Upper lobe of right lung (tissue), 1 donor: ENCODE measurements at regions not wholly inside any gene's neighbourhood (a gene's known extent, or its start where the extent isn't known, plus 50 kb on each side); places are given as distances from the start of the nearest gene placed in this dataset.
"Not testable (repeated sequence)": the region's sequence is repeated elsewhere in the genome, so short reads cannot be mapped to it uniquely, and the experiment has no call there.

ENCODE experiments used
- ATAC-seq: fragments of 200-7000 bp; cut with Tn5 transposase; one replicate; pipeline ENCODE4 v1.9.1; 2020; ENCODE audit warnings: mild to moderate bottlenecking, moderate library complexity
- DNase-seq: peaks from one replicate; pipeline ENCODE4 v3.0.0-alpha.2; 2020
- H3K27ac ChIP-seq: fragments of 200-600 bp; one replicate; pipeline ENCODE4 v1.8.0; 2022
- H3K27me3 ChIP-seq: fragments of 200-600 bp; one replicate; pipeline ENCODE4 v1.8.0; 2022; ENCODE audit warnings: mild to moderate bottlenecking
- H3K36me3 ChIP-seq: fragments of 200-600 bp; one replicate; pipeline ENCODE4 v1.8.0; 2022
- H3K4me1 ChIP-seq: fragments of 200-600 bp; one replicate; pipeline ENCODE4 v1.8.0; 2022
- H3K4me3 ChIP-seq: fragments of 200-600 bp; one replicate; pipeline ENCODE4 v1.8.0; 2022; ENCODE audit warnings: mild to moderate bottlenecking
- H3K9me3 ChIP-seq: fragments of 200-600 bp; one replicate; pipeline ENCODE4 v1.8.0; 2022
- CTCF ChIP-seq: fragments of 200-600 bp; IDR thresholded peaks from one replicate; pipeline ENCODE4 v1.8.0; 2022; ENCODE audit warnings: antibody characterized with exemption
- intact Hi-C: fragments of 100-400 bp; cut with DNase I; formaldehyde crosslinking; loops from one replicate; pipeline ENCODE4 v1.11.0; 2022
- donor health status: DM: no; HTN: yes; CAD: no; lungs with severe emphysema.

GRCh38 chr10:117804470-117805011 lies 242.2 kb downstream of the RAB11FIP2 start:
- intact Hi-C loops = no loop called here
- Histone ChIP-seq H3K36me3 (no peaks in the 10 kb centered on the region), H3K4me1 (no peaks in the 10 kb centered on the region), H3K27me3 (no peaks in the 10 kb centered on the region), H3K27ac (no peak overlapping the region), H3K4me3 (no peak overlapping the region), H3K9me3 (no peaks in the 10 kb centered on the region)
- DNase-seq = peak; percentile 69
- TF ChIP-seq CTCF = no peak
- ATAC-seq = peak; percentile 79

GRCh38 chr10:117805139-117805538 lies 241.6 kb downstream of the RAB11FIP2 start:
- intact Hi-C loops = no loop called here
- DNase-seq (no peak), ATAC-seq (no peak)
- Histone ChIP-seq H3K36me3 (no peaks in the 10 kb centered on the region), H3K4me1 (no peaks in the 10 kb centered on the region), H3K9me3 (no peaks in the 10 kb centered on the region), H3K27me3 (no peaks in the 10 kb centered on the region), H3K4me3 (no peak overlapping the region), H3K27ac (no peak overlapping the region)
- no peak for TF ChIP-seq CTCF

- Histone ChIP-seq H3K4me3 (no peak overlapping the region), H3K36me3 (no peaks in the 10 kb centered on the region), H3K27ac (no peak overlapping the region), H3K9me3 (no peaks in the 10 kb centered on the region), H3K27me3 (no peaks in the 10 kb centered on the region), H3K4me1 (no peaks in the 10 kb centered on the region)
- no peak for TF ChIP-seq CTCF
- ATAC-seq = no peak
- intact Hi-C loops = no loop called here
- no peak for DNase-seq
Observed at GRCh38 chr10:117807441-117807840, 239.3 kb downstream of the RAB11FIP2 start.

- H3K4me1 ChIP-seq, H3K9me3 ChIP-seq, H3K27ac ChIP-seq, intact Hi-C loops, H3K4me3 ChIP-seq, H3K36me3 ChIP-seq, DNase-seq, ATAC-seq, H3K27me3 ChIP-seq: not testable (repeated sequence)
Observed at GRCh38 chr10:117815816-117816215, 230.9 kb downstream of the RAB11FIP2 start.

- no peaks in the 10 kb centered on the region for H3K9me3 ChIP-seq
- peaks cover 10% of the 10 kb centered on the region for H3K27me3 ChIP-seq
- DNase-seq (no peak), ATAC-seq (no peak)
- no peaks in the 10 kb centered on the region for H3K4me1 ChIP-seq
- TF ChIP-seq CTCF = no peak
- no peak overlapping the region for H3K4me3 ChIP-seq
- intact Hi-C loops = no loop called here
- no peak overlapping the region for H3K27ac ChIP-seq
- H3K36me3 ChIP-seq = no peaks in the 10 kb centered on the region
Observed at GRCh38 chr10:117817116-117817515, 229.6 kb downstream of the RAB11FIP2 start.

- DNase-seq (no peak), ATAC-seq (no peak)
- intact Hi-C loops = no loop called here
- no peaks in the 10 kb centered on the region for H3K9me3 ChIP-seq
- H3K27ac ChIP-seq = no peak overlapping the region
- no peaks in the 10 kb centered on the region for H3K36me3 ChIP-seq
- TF ChIP-seq CTCF = no peak
- H3K4me1 ChIP-seq = no peaks in the 10 kb centered on the region
- peaks cover 10% of the 10 kb centered on the region for H3K27me3 ChIP-seq
- H3K4me3 ChIP-seq = no peak overlapping the region
Observed at GRCh38 chr10:117818721-117819120, 228.0 kb downstream of the RAB11FIP2 start.
